ENCODE measurements at regions not wholly inside any gene's neighbourhood (a gene's known extent, or its start where the extent isn't known, plus 50 kb on each side); places are given as distances from the start of the nearest gene placed in this dataset.
"Not testable (repeated sequence)": the region's sequence is repeated elsewhere in the genome, so short reads cannot be mapped to it uniquely, and the experiment has no call there.

- TF ChIP-seq CTCF (IDR thresholded peaks at IDR 0.05; ENCODE audit: low read length); EZH2phosphoT487 (IDR thresholded peaks at IDR 0.05; ENCODE audit: low read length); EZH2 (optimal IDR thresholded peaks at IDR 0.05; ENCODE audit: low read depth, low read length): not testable (repeated sequence)
Measured at GRCh38 chr17:20684975-20685374, 105.5 kb downstream of the CDRT15L2 start.

Data from MM.1S (cell line).